WI38 (cell line): ENCODE measurements at regions not wholly inside any gene's neighbourhood (a gene's known extent, or its start where the extent isn't known, plus 50 kb on each side); places are given as distances from the start of the nearest gene placed in this dataset.
"Not testable (repeated sequence)": the region's sequence is repeated elsewhere in the genome, so short reads cannot be mapped to it uniquely, and the experiment has no call there.

Experiments used
- H3K4me3 ChIP-seq: 2 replicates; pipeline ENCODE4 v1.5.1; 2011; ENCODE audit warnings: low read depth, mild to moderate bottlenecking, control low read depth, low read length
- CTCF ChIP-seq: IDR thresholded peaks from 2 replicates; pipeline ENCODE4 v1.5.1; 2012; ENCODE audit warnings: low read depth, mild to moderate bottlenecking, control low read depth, low read length

GRCh38 chr3:102354818-102355515 lies 79.8 kb upstream of the ZPLD1 start:
- no peak overlapping the region for H3K4me3 ChIP-seq
- TF ChIP-seq CTCF: no peak

- no peak for TF ChIP-seq CTCF
These were observed 78.3 kb upstream of the ZPLD1 start for GRCh38 chr3:102356506-102356905.

GRCh38 chr3:102357313-102357712 lies 77.5 kb upstream of the ZPLD1 start:
- not testable (repeated sequence) for H3K4me3 ChIP-seq

More at GRCh38 chr3:102356506-102356905, 78.3 kb upstream of the ZPLD1 start:
- H3K4me3 ChIP-seq: no peak overlapping the region

- H3K4me3 ChIP-seq: no peak overlapping the region
- TF ChIP-seq CTCF: no peak
These were observed 74.5 kb upstream of the ZPLD1 start for GRCh38 chr3:102360183-102360860.

GRCh38 chr3:102361101-102361500 lies 73.7 kb upstream of the ZPLD1 start:
- H3K4me3 ChIP-seq: no peak overlapping the region
- no peak for TF ChIP-seq CTCF

- H3K4me3 ChIP-seq: not testable (repeated sequence)
These were observed 68.7 kb upstream of the ZPLD1 start for GRCh38 chr3:102366116-102366515.

GRCh38 chr3:102374863-102375634 lies 59.8 kb upstream of the ZPLD1 start:
- no peak overlapping the region for H3K4me3 ChIP-seq
- TF ChIP-seq CTCF: no peak

GRCh38 chr3:102378216-102378615 lies 56.6 kb upstream of the ZPLD1 start:
- no peak overlapping the region for H3K4me3 ChIP-seq
- TF ChIP-seq CTCF: no peak

- not testable (repeated sequence) for H3K4me3 ChIP-seq
These were observed 52.6 kb upstream of the ZPLD1 start for GRCh38 chr3:102382201-102382600.
